ENCODE measurements at regions not wholly inside any gene's neighbourhood (a gene's known extent, or its start where the extent isn't known, plus 50 kb on each side); places are given as distances from the start of the nearest gene placed in this dataset.

- H3K4me3 Mint-ChIP-seq, result no peak overlapping the region
- no CpG with 5 or more reads among the region's 3 CpGs for WGBS (ENCODE audit: extremely low coverage, insufficient read length, low lambda C conversion rate)
- Histone ChIP-seq H3T11ph (ENCODE audit: low read length) (no peak overlapping the region), H4K91ac (ENCODE audit: insufficient read length, low read depth, low read length) (no peak overlapping the region), H2BK15ac (ENCODE audit: low read depth, low read length) (no peak overlapping the region), H3K27me3 (ENCODE audit: insufficient read depth, low read length) (no peaks in the 10 kb centered on the region), H2AFZ (ENCODE audit: low read length) (no peak overlapping the region), H3K4me2 (ENCODE audit: insufficient read depth, insufficient read length, low read length) (no peak overlapping the region), H3K4me1 (ENCODE audit: insufficient read depth, low read length) (no peaks in the 10 kb centered on the region), H4K8ac (replicated peaks; ENCODE audit: insufficient read length, low read depth, low read length) (no peak overlapping the region), H2BK5ac (ENCODE audit: insufficient read length, low read length) (no peak overlapping the region), H3K14ac (ENCODE audit: insufficient read depth, low read length) (no peak overlapping the region), H3K9me3 (ENCODE audit: control insufficient read depth, low read depth, low read length) (no peaks in the 10 kb centered on the region), H2BK120ac (ENCODE audit: low read depth, low read length, poor library complexity, severe bottlenecking) (no peak overlapping the region), H3K27ac (ENCODE audit: insufficient read length, low read depth, low read length) (no peak overlapping the region), H2AK5ac (ENCODE audit: insufficient read length, low read length) (no peak overlapping the region), H3K4ac (ENCODE audit: low read depth, low read length) (no peak overlapping the region), H3K23me2 (ENCODE audit: insufficient read length, low read depth, low read length, poor library complexity, severe bottlenecking) (no peaks in the 10 kb centered on the region), H3K18ac (ENCODE audit: insufficient read length, low read depth, low read length) (no peak overlapping the region), H3K79me2 (ENCODE audit: insufficient read depth, low read length) (no peaks in the 10 kb centered on the region), H2BK12ac (ENCODE audit: insufficient read length, low read depth, low read length) (no peak overlapping the region), H3K79me1 (ENCODE audit: insufficient read depth, low read depth, low read length, poor library complexity, severe bottlenecking) (no peaks in the 10 kb centered on the region), H3K23ac (ENCODE audit: insufficient read length, low read depth, low read length) (no peak overlapping the region), H3K9ac (ENCODE audit: extremely low read depth, insufficient read length, low read length) (no peak overlapping the region), H4K5ac (ENCODE audit: insufficient read length, low read depth, low read length) (no peak overlapping the region), H2BK20ac (ENCODE audit: low read depth, low read length, poor library complexity, severe bottlenecking) (no peak overlapping the region), H4K20me1 (ENCODE audit: control insufficient read depth, insufficient read depth, insufficient read length) (no peaks in the 10 kb centered on the region), H3K56ac (ENCODE audit: insufficient read length, low read depth, low read length) (no peak overlapping the region)
- TF ChIP-seq CTCF (conservative IDR thresholded peaks at IDR 0.05), result no peak
- DNase-seq, result no peak
- no peaks in the 10 kb centered on the region; the same call in 1 of the 2 replicates for H3K27me3 Mint-ChIP-seq (ENCODE audit: low read depth)
- peaks cover 0 to 6% (median 4%) of the 10 kb centered on the region in 3 experiments; a peak in 3 of 7 replicates for H3K36me3 Mint-ChIP-seq (ENCODE audit: insufficient read depth in 1 of 3, low read depth in 3 of 3)
- H3K27ac Mint-ChIP-seq, result no peak overlapping the region
- H3K9me3 Mint-ChIP-seq, result peaks cover 17 to 20% of the 10 kb centered on the region in 2 experiments
- H3K4me1 Mint-ChIP-seq, result no peaks in the 10 kb centered on the region
These were observed 600.8 kb upstream of the DAB2 start for GRCh38 chr5:40025586-40025985.

Data from H9 (cell line).